H1 (cell line): ENCODE measurements at regions not wholly inside any gene's neighbourhood (a gene's known extent, or its start where the extent isn't known, plus 50 kb on each side); places are given as distances from the start of the nearest gene placed in this dataset.

Experiments used
- CTCF ChIP-seq, 3 experiments: IDR thresholded peaks; 1 replicate in 2 of 3; 2 replicates in 1 of 3; pipeline versions ENCODE4 v1.5.1 to v1.6.1; 2011; ENCODE audit warnings: low read length in 3 of 3, mild to moderate bottlenecking in 3 of 3, inconsistent platforms in 2 of 3, low read depth in 1 of 3, moderate library complexity in 1 of 3; ENCODE audit not compliant: insufficient read depth in 1 of 3; ENCODE audit errors: control extremely low read depth in 1 of 3
- EZH2 ChIP-seq: fragments of 200-600 bp; sonication (generic); IDR thresholded peaks from 2 replicates; pipeline ENCODE4 v1.7.1; 2012; ENCODE audit warnings: low read depth, mild to moderate bottlenecking, moderate library complexity, low read length, inconsistent platforms; ENCODE audit not compliant: severe bottlenecking
- GTF2F1 ChIP-seq: IDR thresholded peaks from 2 replicates; pipeline ENCODE4 v1.6.1; 2012; ENCODE audit warnings: low read depth, low read length, improper control_type of control experiment, borderline replicate concordance
- USF2 ChIP-seq: IDR thresholded peaks from 2 replicates; pipeline ENCODE4 v1.6.1; 2011; ENCODE audit warnings: low read length, improper control_type of control experiment

GRCh38 chr11:127693686-127694085 lies 693.1 kb upstream of the KIRREL3 start:
- TF ChIP-seq EZH2 (no peak), USF2 (no peak), CTCF (IDR thresholded peaks at IDR 0.05; ENCODE audit: control extremely low read depth in 1 of 3, insufficient read depth in 1 of 3, low read depth in 1 of 3, low read length in 3 of 3) (no peak), GTF2F1 (no peak)
